C4-2B (cell line): ENCODE measurements at regions not wholly inside any gene's neighbourhood (a gene's known extent, or its start where the extent isn't known, plus 50 kb on each side); places are given as distances from the start of the nearest gene placed in this dataset.

ENCODE experiments used
- H3K27ac ChIP-seq: fragments of 450-650 bp; 2 replicates; pipeline ENCODE4 v1.5.1; 2017
- CTCF ChIP-seq: fragments of 450-650 bp; conservative IDR thresholded peaks from 2 replicates; pipeline ENCODE4 v1.5.1; 2017; ENCODE audit warnings: mild to moderate bottlenecking
- ZFX ChIP-seq: fragments of 450-650 bp; IDR thresholded peaks from 2 replicates; pipeline ENCODE4 v1.6.1; 2017

DNA sequence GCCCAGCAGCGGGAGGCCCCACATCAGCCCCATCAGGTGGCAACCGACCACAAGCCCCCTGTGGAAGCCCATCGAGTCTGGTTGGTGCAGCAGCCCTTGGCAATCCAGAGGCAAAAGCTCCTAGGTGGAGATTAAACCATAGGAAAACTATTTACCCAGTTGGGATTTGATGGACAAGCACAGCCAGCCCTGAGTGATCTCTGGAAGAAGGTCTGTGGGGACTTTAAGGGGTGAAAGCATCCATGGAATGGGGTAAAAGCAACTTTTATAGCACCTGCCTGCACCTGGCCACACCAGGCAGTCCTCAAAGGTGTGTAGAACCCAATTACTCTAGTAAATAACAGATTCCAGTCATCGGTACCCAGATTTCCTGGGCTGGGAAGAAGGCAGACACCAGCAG, 206.3 kb downstream of the IGSF11 start:
- no peak for TF ChIP-seq CTCF
- no peak for TF ChIP-seq ZFX
- no peak overlapping the region for H3K27ac ChIP-seq

GRCh38 chr3:118833075-118833474, 201.6 kb downstream of the IGSF11 start:
- no peak overlapping the region for H3K27ac ChIP-seq
- TF ChIP-seq CTCF (no peak), ZFX (no peak)

GRCh38 chr3:118838871-118839270, 195.8 kb downstream of the IGSF11 start:
- H3K27ac ChIP-seq: no peak overlapping the region

GRCh38 chr3:118842147-118842863, 192.3 kb downstream of the IGSF11 start:
- no peak overlapping the region for H3K27ac ChIP-seq
- TF ChIP-seq ZFX (no peak), CTCF (no peak)

More at GRCh38 chr3:118838871-118839270, 195.8 kb downstream of the IGSF11 start:
- TF ChIP-seq ZFX (no peak), CTCF (no peak)

DNA sequence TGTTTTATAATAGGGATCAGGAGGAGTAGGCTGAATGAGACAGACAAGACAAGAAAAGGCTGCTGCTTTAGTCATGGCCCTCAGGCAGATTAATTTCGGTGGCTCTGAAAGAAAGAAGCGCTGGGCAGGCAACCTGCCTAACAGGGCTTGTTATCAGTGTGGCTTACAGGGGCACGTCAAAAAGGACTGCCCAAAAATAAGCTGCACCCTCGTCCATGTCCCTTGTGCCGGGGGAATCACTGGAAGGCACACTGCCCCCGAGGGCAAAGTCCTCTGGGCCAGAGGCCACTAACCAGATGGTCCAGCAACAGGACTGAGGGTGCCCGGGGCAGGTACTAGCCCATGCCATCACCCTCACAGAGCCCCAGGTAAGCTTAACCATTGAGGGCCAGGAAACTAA, 188.5 kb downstream of the IGSF11 start:
- TF ChIP-seq ZFX (no peak), CTCF (no peak)

More for the DNA sequence above, 188.5 kb downstream of the IGSF11 start:
- no peak overlapping the region for H3K27ac ChIP-seq
